A172 (cell line): ENCODE measurements at regions not wholly inside any gene's neighbourhood (a gene's known extent, or its start where the extent isn't known, plus 50 kb on each side); places are given as distances from the start of the nearest gene placed in this dataset.

ENCODE experiments used
- DNase-seq: peaks from one replicate; pipeline ENCODE4 v3.0.0-alpha.2; 2015; ENCODE audit warnings: low spot score

DNA sequence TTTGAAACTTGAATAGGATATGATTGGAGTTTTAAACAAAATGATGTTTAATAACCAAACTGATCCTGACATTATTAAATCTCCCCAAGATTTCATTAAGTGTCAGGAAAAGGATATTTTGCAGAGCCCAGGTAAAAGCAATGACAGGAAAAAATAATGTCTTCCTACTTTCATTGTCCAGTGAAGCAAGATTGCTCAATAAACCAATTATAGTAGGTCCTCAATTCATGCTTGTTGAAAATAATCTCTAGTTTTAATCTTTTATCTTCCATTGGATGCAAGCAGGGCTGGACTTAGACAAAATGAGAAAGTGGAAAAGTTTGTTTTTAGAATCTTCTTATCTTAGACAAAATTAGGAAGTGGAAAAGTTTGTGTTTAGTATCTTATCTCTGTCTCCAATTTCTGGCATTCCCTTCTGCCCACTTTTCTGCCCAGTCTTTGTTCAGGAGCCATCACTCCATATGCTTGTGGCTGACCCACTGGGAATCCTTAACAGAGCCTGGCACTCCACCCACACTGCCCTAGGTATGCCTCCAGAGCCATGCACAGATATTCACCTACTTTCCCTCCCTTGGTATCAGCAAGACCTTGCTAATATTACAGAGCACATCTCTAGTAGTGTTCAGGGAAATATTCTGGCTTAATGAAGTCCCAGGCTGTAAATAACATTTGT lies 57.0 kb upstream of the CARMIL1 start:
- DNase-seq = no peak

GRCh38 chr6:25223490-25223991 lies 55.6 kb upstream of the CARMIL1 start:
- DNase-seq = peak; percentile 57

DNA sequence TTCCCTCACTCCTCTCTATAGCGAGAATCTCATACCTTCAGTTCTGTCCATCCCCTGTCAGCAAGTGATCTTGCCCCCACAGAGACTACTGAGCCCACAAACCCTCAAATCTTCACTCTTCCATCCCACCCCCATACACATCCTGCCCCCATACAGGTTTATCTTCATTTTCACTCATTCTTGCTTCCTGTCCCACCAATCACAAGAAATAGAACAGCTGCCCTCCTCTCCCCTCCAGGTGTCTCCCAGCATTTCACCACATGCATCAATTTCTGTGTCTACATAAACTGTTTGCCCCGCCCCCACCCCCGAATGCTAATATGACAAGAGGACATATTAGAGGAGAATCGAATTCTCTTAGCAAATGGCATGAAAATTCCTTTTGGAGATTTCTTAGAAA lies 54.9 kb upstream of the CARMIL1 start:
- DNase-seq = no peak

- DNase-seq = no peak
Measured at GRCh38 chr6:25227854-25228253, 51.3 kb upstream of the CARMIL1 start.
